Colonic mucosa (tissue), 4 donors: ENCODE measurements at regions not wholly inside any gene's neighbourhood (a gene's known extent, or its start where the extent isn't known, plus 50 kb on each side); places are given as distances from the start of the nearest gene placed in this dataset.
"Not testable (repeated sequence)": the region's sequence is repeated elsewhere in the genome, so short reads cannot be mapped to it uniquely, and the experiment has no call there.

Source experiments
- DNase-seq: peaks from one replicate; pipeline ENCODE4 v3.0.0-alpha.2; 2020
- H3K27ac ChIP-seq: fragments of 200-600 bp; one replicate; pipeline ENCODE4 v1.8.0; 2021
- H3K27me3 ChIP-seq: fragments of 200-600 bp; one replicate; pipeline ENCODE4 v1.8.0; 2021
- H3K36me3 ChIP-seq: fragments of 200-600 bp; one replicate; pipeline ENCODE4 v1.8.0; 2021
- H3K4me1 ChIP-seq: fragments of 200-600 bp; one replicate; pipeline ENCODE4 v1.8.0; 2021; ENCODE audit warnings: mild to moderate bottlenecking
- H3K4me3 ChIP-seq: fragments of 200-600 bp; one replicate; pipeline ENCODE4 v1.8.0; 2021
- H3K9ac ChIP-seq, 2 donors: one replicate each; pipeline ENCODE4 v1.7.0; 2013; ENCODE audit warnings: control low read depth in 2 of 2, low read depth in 2 of 2, low read length in 2 of 2
- H3K9me3 ChIP-seq: fragments of 200-600 bp; one replicate; pipeline ENCODE4 v1.8.0; 2021
- CTCF ChIP-seq: fragments of 200-600 bp; IDR thresholded peaks from one replicate; pipeline ENCODE4 v1.8.0; 2022; ENCODE audit warnings: antibody characterized with exemption, mild to moderate bottlenecking
- intact Hi-C: fragments of 100-400 bp; cut with DNase I; formaldehyde crosslinking; loops from one replicate; pipeline ENCODE4 v1.14.1; 2022
- donor health status: healthy.
- donor health status: DM: no; HTN: no; CAD: no.
- donor health status: DM: no; HTN: no; CAD: no.

GRCh38 chr18:977327-977726, 72.7 kb downstream of the ADCYAP1 start:
- H3K27ac ChIP-seq, H3K4me1 ChIP-seq, H3K9ac ChIP-seq, DNase-seq, intact Hi-C loops, H3K27me3 ChIP-seq, H3K36me3 ChIP-seq, H3K9me3 ChIP-seq, H3K4me3 ChIP-seq: not testable (repeated sequence)

- intact Hi-C loops, H3K27me3 ChIP-seq, H3K4me1 ChIP-seq, H3K9me3 ChIP-seq, H3K9ac ChIP-seq, DNase-seq, H3K4me3 ChIP-seq, H3K36me3 ChIP-seq, H3K27ac ChIP-seq: not testable (repeated sequence)
Measured at GRCh38 chr18:977732-978131, 73.1 kb downstream of the ADCYAP1 start.

- Histone ChIP-seq H3K27me3 (no peaks in the 10 kb centered on the region), H3K27ac (no peak overlapping the region), H3K9me3 (no peaks in the 10 kb centered on the region), H3K9ac (no peak overlapping the region), H3K4me3 (no peak overlapping the region), H3K4me1 (no peaks in the 10 kb centered on the region), H3K36me3 (no peaks in the 10 kb centered on the region)
- intact Hi-C loops, result no loop called here
- no peak for TF ChIP-seq CTCF
- no peak for DNase-seq
Measured at GRCh38 chr18:980586-980985, 75.9 kb downstream of the ADCYAP1 start.

- Histone ChIP-seq H3K4me1 (no peaks in the 10 kb centered on the region), H3K9ac (no peak overlapping the region), H3K36me3 (no peaks in the 10 kb centered on the region), H3K27ac (no peak overlapping the region), H3K9me3 (no peaks in the 10 kb centered on the region), H3K27me3 (no peaks in the 10 kb centered on the region), H3K4me3 (no peak overlapping the region)
- no peak for TF ChIP-seq CTCF
- DNase-seq, result no peak
- intact Hi-C loops, result no loop called here
Measured at GRCh38 chr18:984004-984403, 79.3 kb downstream of the ADCYAP1 start.

GRCh38 chr18:985212-985661, 80.6 kb downstream of the ADCYAP1 start:
- Histone ChIP-seq H3K27me3 (no peaks in the 10 kb centered on the region), H3K9ac (no peak overlapping the region), H3K4me1 (no peaks in the 10 kb centered on the region), H3K27ac (no peak overlapping the region), H3K36me3 (no peaks in the 10 kb centered on the region), H3K9me3 (no peaks in the 10 kb centered on the region), H3K4me3 (no peak overlapping the region)
- DNase-seq, result no peak
- intact Hi-C loops, result loop anchor here (5.0 kb wide), 1 partner anchor 48 kb away; no protein-coding TSS in a partner anchor
- no peak for TF ChIP-seq CTCF

GRCh38 chr18:986051-986450, 81.4 kb downstream of the ADCYAP1 start:
- intact Hi-C loops, result loop anchor here (5.0 kb wide), 1 partner anchor 49 kb away; no protein-coding TSS in a partner anchor
- no peak overlapping the region for H3K4me3 ChIP-seq

More at GRCh38 chr18:986051-986450, 81.4 kb downstream of the ADCYAP1 start:
- Histone ChIP-seq H3K27ac (no peak overlapping the region), H3K36me3 (no peaks in the 10 kb centered on the region), H3K9ac (no peak overlapping the region), H3K4me1 (no peaks in the 10 kb centered on the region), H3K27me3 (no peaks in the 10 kb centered on the region), H3K9me3 (no peaks in the 10 kb centered on the region)
- no peak for DNase-seq
- no peak for TF ChIP-seq CTCF
